Spleen (tissue), 7 donors: ENCODE measurements at regions not wholly inside any gene's neighbourhood (a gene's known extent, or its start where the extent isn't known, plus 50 kb on each side); places are given as distances from the start of the nearest gene placed in this dataset.

ENCODE experiments used
- POLR2A ChIP-seq, 3 donors: fragments of 450-650 bp; IDR thresholded peaks; one replicate each; pipeline ENCODE4 v1.5.1; 2017; ENCODE audit warnings: antibody characterized with exemption in 3 of 3, mild to moderate bottlenecking in 1 of 3
- POLR2AphosphoS5 ChIP-seq, 3 donors: sonication (generic); formaldehyde crosslinking; IDR thresholded peaks; one replicate each; pipeline ENCODE4 v1.5.1; 2017; ENCODE audit warnings: antibody characterized with exemption in 3 of 3
- TF ChIP-seq, protein P1 (sequence below), 11 experiments: fragments of 200-600 bp in 7 of 11; fragments of 450-650 bp in 4 of 11; sonication (generic) in 4 of 11; IDR thresholded peaks in 8 of 11; conservative IDR thresholded peaks in 3 of 11; 1 replicate in 7 of 11; 2 replicates in 4 of 11; pipeline versions ENCODE4 v1.4.0 to v1.8.0; 2016 to 2021; ENCODE audit warnings: antibody characterized with exemption in 11 of 11, inconsistent platforms in 4 of 11, mild to moderate bottlenecking in 1 of 11
- donor health status: DM: no; HTN: no; CAD: no; lungs with moderate emphysema.
- donor health status: DM: no; HTN: no; CAD: no.
- donor health status: DM: no; HTN: no; CAD: no.

DNA sequence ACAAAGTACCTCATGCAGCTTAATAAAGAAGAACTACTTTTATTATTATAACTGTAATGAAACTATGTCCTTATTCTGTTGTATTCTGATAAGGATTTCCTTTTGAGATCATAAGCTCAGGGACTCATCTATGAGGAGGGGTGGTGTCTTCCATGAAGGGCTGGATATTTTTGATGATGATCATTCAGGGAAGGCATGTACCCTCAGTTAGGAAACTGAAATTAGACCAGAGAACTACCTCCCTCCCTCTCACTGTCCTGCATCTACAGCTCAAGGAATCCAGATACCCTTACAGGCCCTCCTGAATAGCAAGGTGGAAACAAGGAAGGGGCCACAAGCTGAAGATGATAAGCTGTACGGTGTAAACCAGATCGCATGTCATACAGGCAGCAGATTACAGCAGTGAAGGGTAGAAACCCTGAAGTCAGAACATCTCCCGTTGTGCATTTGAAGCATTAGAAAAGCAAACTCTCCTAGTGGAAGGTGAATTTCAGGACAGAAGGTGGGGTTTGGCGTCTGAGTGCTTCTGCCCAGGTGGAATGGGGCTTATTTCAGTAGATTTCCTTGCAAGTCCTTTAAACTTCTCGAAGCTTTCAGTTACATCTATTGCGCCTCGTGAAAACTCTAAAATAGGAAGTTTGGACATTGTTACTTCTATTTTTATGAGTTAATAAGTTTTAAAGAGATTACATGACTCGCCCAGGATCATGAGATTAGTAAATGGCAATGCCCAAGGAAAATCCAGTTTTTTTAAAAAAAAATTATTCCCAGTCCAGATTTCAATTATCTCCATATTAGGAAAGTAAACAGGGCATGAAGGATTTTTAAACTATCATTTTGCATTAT lies 101.1 kb upstream of the HNRNPU start:
- TF ChIP-seq POLR2A (IDR thresholded peaks at IDR 0.05) = no peak
- no peak for TF ChIP-seq POLR2AphosphoS5 (IDR thresholded peaks at IDR 0.05)
- TF ChIP-seq, protein P1, sequence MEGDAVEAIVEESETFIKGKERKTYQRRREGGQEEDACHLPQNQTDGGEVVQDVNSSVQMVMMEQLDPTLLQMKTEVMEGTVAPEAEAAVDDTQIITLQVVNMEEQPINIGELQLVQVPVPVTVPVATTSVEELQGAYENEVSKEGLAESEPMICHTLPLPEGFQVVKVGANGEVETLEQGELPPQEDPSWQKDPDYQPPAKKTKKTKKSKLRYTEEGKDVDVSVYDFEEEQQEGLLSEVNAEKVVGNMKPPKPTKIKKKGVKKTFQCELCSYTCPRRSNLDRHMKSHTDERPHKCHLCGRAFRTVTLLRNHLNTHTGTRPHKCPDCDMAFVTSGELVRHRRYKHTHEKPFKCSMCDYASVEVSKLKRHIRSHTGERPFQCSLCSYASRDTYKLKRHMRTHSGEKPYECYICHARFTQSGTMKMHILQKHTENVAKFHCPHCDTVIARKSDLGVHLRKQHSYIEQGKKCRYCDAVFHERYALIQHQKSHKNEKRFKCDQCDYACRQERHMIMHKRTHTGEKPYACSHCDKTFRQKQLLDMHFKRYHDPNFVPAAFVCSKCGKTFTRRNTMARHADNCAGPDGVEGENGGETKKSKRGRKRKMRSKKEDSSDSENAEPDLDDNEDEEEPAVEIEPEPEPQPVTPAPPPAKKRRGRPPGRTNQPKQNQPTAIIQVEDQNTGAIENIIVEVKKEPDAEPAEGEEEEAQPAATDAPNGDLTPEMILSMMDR (IDR thresholded peaks at IDR 0.05 in 8 of 11, conservative IDR thresholded peaks at IDR 0.05 in 3 of 11) = no peak
